NCI-H524 (cell line): ENCODE measurements at regions not wholly inside any gene's neighbourhood (a gene's known extent, or its start where the extent isn't known, plus 50 kb on each side); places are given as distances from the start of the nearest gene placed in this dataset.
"Not testable (repeated sequence)": the region's sequence is repeated elsewhere in the genome, so short reads cannot be mapped to it uniquely, and the experiment has no call there.

Experiments used
- DNase-seq, 2 experiments: peaks; one replicate each; lab custom pipeline; 2025; lab: John Stamatoyannopoulos, UW

GRCh38 chr13:53101883-53102282 is 73.3 kb downstream of the OLFM4 start:
- no peak for DNase-seq

DNA sequence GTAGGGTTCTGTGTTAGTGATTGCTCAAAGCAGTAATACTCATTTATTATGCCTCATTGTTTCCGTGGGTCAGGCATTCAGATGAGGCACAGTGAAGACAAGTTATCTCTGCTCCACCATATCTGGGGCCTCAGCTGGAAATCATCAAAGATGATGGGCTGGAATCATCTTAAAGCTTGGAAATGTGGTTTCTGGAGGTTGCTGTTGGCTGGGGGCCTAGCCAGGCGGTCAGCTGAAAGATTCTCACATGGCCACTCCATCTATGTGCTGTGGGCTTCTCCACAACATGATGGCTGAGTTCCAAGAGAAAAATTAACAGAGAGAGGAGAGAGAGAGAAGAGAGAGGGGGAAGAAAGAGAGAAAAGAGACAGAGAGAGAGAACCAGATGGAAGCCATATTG is 75.5 kb downstream of the OLFM4 start:
- no peak for DNase-seq

DNA sequence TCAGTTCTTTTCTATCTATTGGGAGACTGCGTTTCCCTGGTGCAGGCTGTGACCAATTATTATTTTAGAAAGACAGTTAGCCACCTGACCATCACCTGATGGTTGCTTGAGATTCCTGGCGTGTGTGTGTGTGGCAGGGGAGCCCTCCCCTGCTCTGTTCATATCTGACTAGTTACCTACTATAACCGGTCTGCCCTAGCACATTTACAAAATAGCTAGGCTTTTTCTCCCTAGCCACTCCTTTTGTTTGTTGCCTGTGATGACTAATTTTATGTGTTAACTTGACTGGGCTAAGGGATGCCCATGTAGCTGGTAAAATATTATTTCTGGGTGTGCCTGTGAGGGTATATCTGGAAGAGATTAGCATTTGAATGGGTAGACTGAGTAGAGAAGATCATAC is 76.9 kb downstream of the OLFM4 start:
- DNase-seq = no peak

- no peak for DNase-seq
These were observed 77.3 kb downstream of the OLFM4 start for GRCh38 chr13:53105890-53106289.

- no peak for DNase-seq
These were observed 81.6 kb downstream of the OLFM4 start for GRCh38 chr13:53110181-53110580.

DNA sequence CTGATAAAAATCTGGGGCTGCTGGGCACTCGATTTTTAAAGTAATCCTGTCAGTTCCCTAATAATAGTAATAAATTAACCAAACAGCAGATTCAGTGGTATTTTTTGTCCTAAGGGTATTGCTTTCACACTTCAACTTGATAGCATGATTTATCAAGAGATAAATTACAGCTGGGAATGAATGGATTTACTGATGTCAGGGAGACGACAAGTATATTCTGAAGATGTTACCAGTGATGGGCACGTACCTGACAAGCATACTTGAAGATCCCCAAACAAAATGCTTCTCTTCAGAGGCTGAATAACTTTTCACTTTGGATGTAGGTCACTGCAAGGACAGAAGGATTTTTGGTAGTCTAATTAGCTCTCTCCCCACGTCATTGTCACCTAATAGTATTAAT is 82.0 kb downstream of the OLFM4 start:
- DNase-seq = no peak

DNA sequence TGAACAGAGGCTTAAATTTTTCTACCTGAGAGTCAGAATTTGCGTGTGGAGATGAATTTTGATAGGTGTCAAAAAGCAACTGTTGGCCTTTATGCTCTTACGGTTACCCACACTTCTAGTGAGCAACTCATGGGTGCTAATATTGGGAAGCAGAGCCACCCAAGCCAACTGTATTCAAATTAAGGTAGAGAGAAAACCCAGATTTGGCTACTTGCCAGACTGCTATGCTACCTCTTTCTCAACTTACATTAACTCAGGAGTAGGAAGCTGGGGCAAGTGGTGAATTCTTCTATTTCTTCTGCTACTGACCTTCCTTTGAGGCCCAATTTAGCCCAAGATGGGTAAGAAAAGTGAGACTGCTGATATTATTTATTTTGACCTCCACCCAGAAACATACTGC is 83.9 kb downstream of the OLFM4 start:
- peak in 1 of 2 experiments; percentile 38 for DNase-seq

GRCh38 chr13:53117048-53117447 is 88.4 kb downstream of the OLFM4 start:
- not testable (repeated sequence) for DNase-seq

- DNase-seq = no peak
These were observed 92.6 kb downstream of the OLFM4 start for GRCh38 chr13:53121131-53121773.

DNA sequence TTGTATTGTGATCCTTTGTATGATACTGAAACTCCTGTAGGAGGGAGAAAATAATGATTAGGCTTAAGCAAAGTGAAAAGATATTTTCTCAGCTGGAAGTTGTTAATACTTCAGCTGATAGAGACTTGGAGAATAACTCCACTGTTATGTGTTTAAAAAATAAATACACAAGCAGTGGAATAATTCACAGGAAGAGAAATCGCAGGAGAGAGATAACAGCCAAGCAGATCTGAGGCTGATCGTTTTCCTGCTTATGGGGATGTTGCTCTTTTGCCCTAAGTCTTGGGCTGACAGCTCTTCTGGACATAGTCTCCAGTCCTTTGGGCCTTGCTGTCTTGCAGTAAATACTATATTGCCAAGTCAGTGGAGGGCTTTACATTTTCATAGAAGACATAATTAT is 93.3 kb downstream of the OLFM4 start:
- DNase-seq = no peak

- no peak for DNase-seq
These were observed 94.9 kb downstream of the OLFM4 start for GRCh38 chr13:53123536-53123935.

DNA sequence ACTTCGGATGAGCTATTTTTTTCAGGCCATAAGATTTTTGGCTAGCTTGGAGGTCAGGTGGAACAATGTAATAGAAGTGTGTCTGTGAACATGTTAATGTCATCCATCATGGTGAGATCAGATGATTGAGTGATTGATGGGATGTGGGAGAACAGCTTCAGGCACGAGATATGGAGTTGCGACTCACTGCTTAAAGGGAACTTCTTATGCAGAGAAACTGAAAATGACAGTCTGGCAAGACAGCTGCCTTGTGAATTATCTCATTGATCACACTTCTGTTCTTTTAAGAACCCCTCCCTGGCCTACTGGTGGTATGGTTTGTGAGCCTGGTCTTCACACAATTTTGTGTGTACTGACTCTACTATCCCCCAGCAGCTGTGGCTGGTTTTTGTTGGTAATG is 96.0 kb downstream of the OLFM4 start:
- peak in 1 of 2 experiments; percentile 19 for DNase-seq

GRCh38 chr13:53126841-53127245 is 98.2 kb downstream of the OLFM4 start:
- no peak for DNase-seq

DNA sequence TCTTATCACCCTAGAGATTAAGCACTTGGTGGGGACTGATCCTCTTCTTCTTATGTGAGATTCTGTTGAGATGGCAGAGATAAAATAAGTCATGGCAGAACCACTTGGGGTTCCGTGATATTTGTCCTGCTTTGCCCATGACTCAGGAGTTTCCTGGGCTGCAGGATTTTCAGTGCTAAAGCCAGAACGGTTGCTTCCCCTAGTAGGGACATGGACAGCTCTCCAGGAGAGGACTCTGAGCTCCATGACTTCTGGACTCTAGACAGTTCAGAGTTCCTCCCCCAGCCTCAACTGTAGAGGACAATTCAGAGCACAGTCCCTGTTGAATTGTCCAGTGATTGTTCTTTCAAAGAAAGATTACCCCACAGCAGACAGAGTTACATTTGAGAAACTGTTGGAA is 98.8 kb downstream of the OLFM4 start:
- DNase-seq = no peak

DNA sequence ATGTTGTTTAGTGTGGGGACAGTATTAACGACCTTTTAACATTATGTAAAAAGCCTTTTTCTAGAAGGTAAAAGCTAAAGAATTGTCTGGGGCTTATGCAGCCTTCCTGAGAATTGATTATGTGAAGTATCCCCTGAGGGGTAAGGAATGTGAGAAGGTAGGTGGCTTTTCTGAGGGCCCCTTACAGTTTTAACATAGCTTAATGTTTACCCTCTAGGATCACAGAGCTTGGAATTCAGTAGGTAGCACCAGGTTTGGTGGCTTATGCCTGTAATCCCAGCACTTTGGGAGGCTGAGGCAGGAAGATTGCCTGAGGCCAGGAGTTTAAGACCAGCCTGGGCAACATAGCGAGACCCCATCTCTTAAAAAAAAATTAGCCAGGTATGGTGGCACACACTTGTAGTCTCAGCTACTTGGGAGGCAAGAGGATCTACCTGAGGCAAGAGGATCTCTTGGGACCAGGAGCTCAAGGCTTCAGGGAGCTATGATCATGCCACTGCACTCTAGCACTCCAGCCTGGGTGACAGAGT is 101.3 kb downstream of the OLFM4 start:
- DNase-seq = no peak

DNA sequence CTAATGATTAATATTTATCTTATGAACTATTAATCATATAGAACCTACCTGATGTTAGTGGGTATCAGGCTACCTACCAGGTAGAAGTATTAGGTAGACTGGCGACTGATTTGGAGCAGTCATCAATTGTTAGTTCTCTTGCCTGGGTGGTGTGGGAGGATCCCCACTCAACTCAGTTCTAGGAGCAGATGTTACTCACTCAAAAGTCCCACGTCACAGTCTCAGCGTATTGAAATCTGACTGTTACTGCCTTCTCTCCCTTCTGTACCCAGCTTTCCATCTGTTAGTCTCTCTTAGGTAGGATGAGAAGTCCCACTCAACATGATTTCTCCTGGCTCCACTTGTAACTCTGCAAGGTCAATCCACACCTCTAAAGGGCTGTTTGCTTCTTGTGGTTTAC is 102.7 kb downstream of the OLFM4 start:
- DNase-seq = peak; percentile 72 to 89

DNA sequence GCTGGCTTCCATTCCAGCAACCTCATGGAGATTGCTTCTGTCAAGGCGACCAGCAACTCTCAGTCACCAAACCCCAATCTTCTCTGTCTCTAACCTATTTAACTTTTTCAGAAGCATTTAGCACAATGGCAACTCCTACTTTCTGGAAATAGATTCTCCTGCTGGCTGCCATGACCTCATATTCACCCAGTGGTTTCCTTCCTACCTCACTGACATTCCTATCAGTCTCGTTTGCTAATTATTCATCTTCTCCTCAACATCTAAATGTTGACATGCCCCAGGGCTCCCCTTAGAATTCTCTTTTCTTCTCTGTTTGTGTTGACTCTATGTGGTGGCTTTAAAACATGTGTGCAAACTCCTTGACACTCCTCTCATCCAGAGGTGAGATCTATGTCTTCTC is 106.7 kb downstream of the OLFM4 start:
- no peak for DNase-seq

DNA sequence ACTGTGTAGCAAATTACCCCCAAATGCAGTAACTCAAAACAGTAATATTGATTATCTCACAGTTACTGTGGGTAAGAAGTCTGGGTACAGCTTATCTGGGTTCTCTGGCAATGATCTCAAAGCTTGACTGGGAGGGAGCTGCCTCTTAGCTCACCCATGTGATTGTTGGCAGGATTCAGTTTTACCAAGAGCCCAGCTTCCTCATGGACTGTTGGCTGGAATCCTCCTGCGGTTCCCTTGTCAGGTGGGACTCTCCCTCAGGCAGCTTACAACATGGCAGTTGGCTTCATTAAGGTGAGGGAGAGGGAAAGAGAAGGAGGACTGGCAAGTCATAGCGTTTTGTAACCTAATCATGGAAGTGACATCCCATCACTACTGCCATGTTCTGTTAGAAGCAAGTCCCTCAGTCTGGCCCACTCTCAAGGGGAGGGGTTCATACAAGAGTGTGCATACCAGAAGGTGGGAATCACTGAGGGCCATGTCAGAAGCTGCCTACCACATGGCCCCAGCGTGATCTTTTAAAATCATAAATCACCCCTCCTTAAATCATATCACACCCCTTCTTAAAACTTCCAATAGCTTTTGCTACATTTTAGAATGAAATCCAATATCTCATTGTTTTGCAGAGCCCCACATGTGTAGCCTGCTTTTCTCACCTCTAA is 108.1 kb downstream of the OLFM4 start:
- DNase-seq = peak in 1 of 2 experiments; percentile 47

GRCh38 chr13:53137779-53138178 is 109.2 kb downstream of the OLFM4 start:
- DNase-seq = no peak

GRCh38 chr13:53138376-53139036 is 109.9 kb downstream of the OLFM4 start:
- no peak for DNase-seq

DNA sequence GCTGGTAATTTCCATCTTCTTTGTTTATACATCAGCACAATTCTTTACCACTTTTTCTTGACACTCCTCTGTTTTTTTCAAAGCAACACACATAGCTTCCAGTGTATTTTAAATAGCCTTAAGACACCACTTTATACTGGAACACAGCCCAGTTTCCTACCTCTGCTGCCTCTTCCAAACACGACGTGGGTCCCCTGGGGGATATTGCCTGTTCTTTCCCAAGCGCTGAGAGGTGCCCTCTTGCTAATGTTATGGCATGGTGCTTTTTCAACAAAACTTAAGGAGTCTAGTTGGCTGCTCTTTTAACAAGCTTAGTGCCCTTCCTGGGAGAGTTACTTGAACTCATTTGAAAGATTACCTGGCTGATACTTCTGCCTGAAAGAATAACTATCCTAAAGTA is 112.7 kb downstream of the OLFM4 start:
- DNase-seq = peak; percentile 37 to 40

- no peak for DNase-seq
These were observed 113.7 kb downstream of the OLFM4 start for GRCh38 chr13:53142306-53142705.

GRCh38 chr13:53143757-53144339 is 115.2 kb downstream of the OLFM4 start:
- DNase-seq = no peak
